ENCODE measurements at regions not wholly inside any gene's neighbourhood (a gene's known extent, or its start where the extent isn't known, plus 50 kb on each side); places are given as distances from the start of the nearest gene placed in this dataset.

- DNase-seq (ENCODE audit: low spot score): no peak
- H3K4me1 Mint-ChIP-seq (ENCODE audit: low read depth): no peaks in the 10 kb centered on the region
- H3K27me3 Mint-ChIP-seq (ENCODE audit: insufficient read depth): no peaks in the 10 kb centered on the region
- no peaks in the 10 kb centered on the region for H3K36me3 Mint-ChIP-seq (ENCODE audit: low read depth)
- intact Hi-C loops (cut with micrococcal nuclease): no loop called here
- H3K27ac Mint-ChIP-seq: no peak overlapping the region
- no peaks in the 10 kb centered on the region for H3K9me3 Mint-ChIP-seq
- no peak overlapping the region for H3K4me3 Mint-ChIP-seq
Observed at GRCh38 chr7:79874797-79875196, 259.8 kb upstream of the GNAI1 start.

- Mint-ChIP-seq H3K36me3 (ENCODE audit: low read depth) (no peaks in the 10 kb centered on the region), H3K27me3 (ENCODE audit: insufficient read depth) (no peaks in the 10 kb centered on the region), H3K9me3 (no peaks in the 10 kb centered on the region), H3K4me1 (ENCODE audit: low read depth) (no peaks in the 10 kb centered on the region), H3K4me3 (no peak overlapping the region), H3K27ac (no peak overlapping the region)
- DNase-seq (ENCODE audit: low spot score): no peak
- intact Hi-C loops (cut with micrococcal nuclease): no loop called here
Observed at GRCh38 chr7:79872176-79872575, 262.5 kb upstream of the GNAI1 start.

- Mint-ChIP-seq H3K27me3 (ENCODE audit: insufficient read depth) (no peaks in the 10 kb centered on the region), H3K9me3 (no peaks in the 10 kb centered on the region), H3K4me1 (ENCODE audit: low read depth) (no peaks in the 10 kb centered on the region), H3K4me3 (no peak overlapping the region), H3K36me3 (ENCODE audit: low read depth) (no peaks in the 10 kb centered on the region), H3K27ac (no peak overlapping the region)
- no peak for DNase-seq (ENCODE audit: low spot score)
- intact Hi-C loops (cut with micrococcal nuclease): no loop called here
Observed at GRCh38 chr7:79868010-79868409, 266.6 kb upstream of the GNAI1 start.

- Mint-ChIP-seq H3K9me3 (no peaks in the 10 kb centered on the region), H3K27ac (no peak overlapping the region), H3K4me1 (ENCODE audit: low read depth) (no peaks in the 10 kb centered on the region), H3K36me3 (ENCODE audit: low read depth) (no peaks in the 10 kb centered on the region), H3K27me3 (ENCODE audit: insufficient read depth) (peaks cover 1% of the 10 kb centered on the region), H3K4me3 (no peak overlapping the region)
- no peak for DNase-seq (ENCODE audit: low spot score)
- intact Hi-C loops (cut with micrococcal nuclease): no loop called here
Observed at GRCh38 chr7:79862447-79863210, 272.0 kb upstream of the GNAI1 start.

GRCh38 chr7:79855172-79855571 is 279.5 kb upstream of the GNAI1 start:
- Mint-ChIP-seq H3K4me1 (ENCODE audit: low read depth) (no peaks in the 10 kb centered on the region), H3K27ac (no peak overlapping the region), H3K27me3 (ENCODE audit: insufficient read depth) (peaks cover 1% of the 10 kb centered on the region), H3K36me3 (ENCODE audit: low read depth) (no peaks in the 10 kb centered on the region), H3K4me3 (no peak overlapping the region), H3K9me3 (no peaks in the 10 kb centered on the region)
- intact Hi-C loops (cut with micrococcal nuclease): no loop called here
- no peak for DNase-seq (ENCODE audit: low spot score)

GRCh38 chr7:79854621-79855020 is 280.0 kb upstream of the GNAI1 start:
- Mint-ChIP-seq H3K36me3 (ENCODE audit: low read depth) (no peaks in the 10 kb centered on the region), H3K4me3 (no peak overlapping the region), H3K9me3 (no peaks in the 10 kb centered on the region), H3K27ac (no peak overlapping the region), H3K27me3 (ENCODE audit: insufficient read depth) (peaks cover 1% of the 10 kb centered on the region), H3K4me1 (ENCODE audit: low read depth) (no peaks in the 10 kb centered on the region)
- intact Hi-C loops (cut with micrococcal nuclease): no loop called here
- no peak for DNase-seq (ENCODE audit: low spot score)

GRCh38 chr7:79837915-79838314 is 296.7 kb upstream of the GNAI1 start:
- intact Hi-C loops (cut with micrococcal nuclease): no loop called here
- no peak for DNase-seq (ENCODE audit: low spot score)
- H3K27me3 Mint-ChIP-seq (ENCODE audit: insufficient read depth): no peaks in the 10 kb centered on the region
- H3K36me3 Mint-ChIP-seq (ENCODE audit: low read depth): no peaks in the 10 kb centered on the region
- H3K4me1 Mint-ChIP-seq (ENCODE audit: low read depth): no peaks in the 10 kb centered on the region
- no peaks in the 10 kb centered on the region for H3K9me3 Mint-ChIP-seq
- H3K4me3 Mint-ChIP-seq: no peak overlapping the region
- H3K27ac Mint-ChIP-seq: no peak overlapping the region

GRCh38 chr7:79833616-79834015 is 301.0 kb upstream of the GNAI1 start:
- Mint-ChIP-seq H3K4me1 (ENCODE audit: low read depth) (no peaks in the 10 kb centered on the region), H3K27me3 (ENCODE audit: insufficient read depth) (no peaks in the 10 kb centered on the region)
- intact Hi-C loops (cut with micrococcal nuclease): no loop called here

GRCh38 chr7:79828866-79829265 is 305.8 kb upstream of the GNAI1 start:
- no peaks in the 10 kb centered on the region for H3K27me3 Mint-ChIP-seq (ENCODE audit: insufficient read depth)
- intact Hi-C loops (cut with micrococcal nuclease): loop anchor here (10.0 kb wide), 1 partner anchor 186 kb away; no protein-coding TSS in a partner anchor
- H3K27ac Mint-ChIP-seq: no peak overlapping the region

More at GRCh38 chr7:79833616-79834015, 301.0 kb upstream of the GNAI1 start:
- no peak overlapping the region for H3K4me3 Mint-ChIP-seq
- H3K36me3 Mint-ChIP-seq (ENCODE audit: low read depth): no peaks in the 10 kb centered on the region
- DNase-seq (ENCODE audit: low spot score): no peak
- H3K9me3 Mint-ChIP-seq: no peaks in the 10 kb centered on the region
- H3K27ac Mint-ChIP-seq: no peak overlapping the region

GRCh38 chr7:79823246-79823951 is 311.2 kb upstream of the GNAI1 start:
- no peaks in the 10 kb centered on the region for H3K4me1 Mint-ChIP-seq (ENCODE audit: low read depth)
- H3K4me3 Mint-ChIP-seq: no peak overlapping the region
- intact Hi-C loops (cut with micrococcal nuclease): loop anchor here (10.0 kb wide), 1 partner anchor 191 kb away; no protein-coding TSS in a partner anchor
- H3K27me3 Mint-ChIP-seq (ENCODE audit: insufficient read depth): no peaks in the 10 kb centered on the region
- no peak overlapping the region for H3K27ac Mint-ChIP-seq
- no peak for DNase-seq (ENCODE audit: low spot score)
- no peaks in the 10 kb centered on the region for H3K36me3 Mint-ChIP-seq (ENCODE audit: low read depth)
- no peaks in the 10 kb centered on the region for H3K9me3 Mint-ChIP-seq

More at GRCh38 chr7:79828866-79829265, 305.8 kb upstream of the GNAI1 start:
- DNase-seq (ENCODE audit: low spot score): no peak
- Mint-ChIP-seq H3K4me1 (ENCODE audit: low read depth) (no peaks in the 10 kb centered on the region), H3K4me3 (no peak overlapping the region), H3K36me3 (ENCODE audit: low read depth) (no peaks in the 10 kb centered on the region), H3K9me3 (no peaks in the 10 kb centered on the region)

- Mint-ChIP-seq H3K4me1 (ENCODE audit: low read depth) (no peaks in the 10 kb centered on the region), H3K36me3 (ENCODE audit: low read depth) (no peaks in the 10 kb centered on the region), H3K27ac (no peak overlapping the region), H3K27me3 (ENCODE audit: insufficient read depth) (no peaks in the 10 kb centered on the region), H3K9me3 (no peaks in the 10 kb centered on the region), H3K4me3 (no peak overlapping the region)
- intact Hi-C loops (cut with micrococcal nuclease): loop anchor here (10.0 kb wide), 1 partner anchor 192 kb away; no protein-coding TSS in a partner anchor
- DNase-seq (ENCODE audit: low spot score): no peak
Observed at GRCh38 chr7:79822620-79823240, 311.9 kb upstream of the GNAI1 start.

GRCh38 chr7:79820387-79820786 is 314.2 kb upstream of the GNAI1 start:
- Mint-ChIP-seq H3K27ac (no peak overlapping the region), H3K4me3 (no peak overlapping the region), H3K4me1 (ENCODE audit: low read depth) (no peaks in the 10 kb centered on the region), H3K27me3 (ENCODE audit: insufficient read depth) (no peaks in the 10 kb centered on the region), H3K9me3 (no peaks in the 10 kb centered on the region), H3K36me3 (ENCODE audit: low read depth) (no peaks in the 10 kb centered on the region)
- no peak for DNase-seq (ENCODE audit: low spot score)
- intact Hi-C loops (cut with micrococcal nuclease): loop anchor here (10.0 kb wide), 1 partner anchor 194 kb away; no protein-coding TSS in a partner anchor

- no peaks in the 10 kb centered on the region for H3K4me1 Mint-ChIP-seq (ENCODE audit: low read depth)
- H3K27ac Mint-ChIP-seq: no peak overlapping the region
- no peaks in the 10 kb centered on the region for H3K36me3 Mint-ChIP-seq (ENCODE audit: low read depth)
- H3K9me3 Mint-ChIP-seq: no peaks in the 10 kb centered on the region
- no peak for DNase-seq (ENCODE audit: low spot score)
- H3K27me3 Mint-ChIP-seq (ENCODE audit: insufficient read depth): peaks cover 2% of the 10 kb centered on the region
- intact Hi-C loops (cut with micrococcal nuclease): no loop called here
- H3K4me3 Mint-ChIP-seq: no peak overlapping the region
Observed at GRCh38 chr7:79810916-79811315, 323.7 kb upstream of the GNAI1 start.

Data from activated T-helper 1 cell treated with anti-CD3 and anti-CD28 coated beads, Interleukin-12 subunit alpha, Interleukin-12 subunit beta, Interleukin-2, Interleukin-4 antibody, amounts not matched to agents 30 ng/mL and 10 ng/mL and 1 ng/mL, durations not matched to agents 14 hours and 24 hours and 36 hours (primary cell).